DMS114 treated with DMSO at 0.1 percent for 48 hours (cell line): ENCODE measurements at regions not wholly inside any gene's neighbourhood (a gene's known extent, or its start where the extent isn't known, plus 50 kb on each side); places are given as distances from the start of the nearest gene placed in this dataset.
"Not testable (repeated sequence)": the region's sequence is repeated elsewhere in the genome, so short reads cannot be mapped to it uniquely, and the experiment has no call there.

ENCODE experiments used
- DNase-seq: peaks from one replicate; lab custom pipeline; 2025; ENCODE audit not compliant: unreplicated experiment; lab: John Stamatoyannopoulos, UW

DNA sequence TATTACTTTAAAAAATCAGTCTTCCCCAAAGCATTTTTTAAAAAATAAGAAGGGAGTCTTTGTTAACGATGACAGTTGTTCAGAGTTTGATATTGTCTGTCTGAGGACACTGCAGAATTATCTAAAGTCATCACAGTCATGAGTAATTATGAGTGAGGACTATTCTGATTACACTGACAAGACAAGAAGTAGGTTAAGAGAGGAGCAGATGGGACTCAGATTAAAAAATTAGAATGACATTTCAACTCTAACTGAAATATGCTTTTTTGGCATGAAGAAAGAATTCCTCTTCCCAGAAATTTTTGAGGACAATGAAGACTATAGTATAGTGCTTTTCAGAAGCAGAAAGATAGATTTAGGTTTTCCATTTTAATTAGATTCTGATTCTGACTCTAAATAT is 456.5 kb downstream of the EPHA7 start:
- DNase-seq, result no peak

DNA sequence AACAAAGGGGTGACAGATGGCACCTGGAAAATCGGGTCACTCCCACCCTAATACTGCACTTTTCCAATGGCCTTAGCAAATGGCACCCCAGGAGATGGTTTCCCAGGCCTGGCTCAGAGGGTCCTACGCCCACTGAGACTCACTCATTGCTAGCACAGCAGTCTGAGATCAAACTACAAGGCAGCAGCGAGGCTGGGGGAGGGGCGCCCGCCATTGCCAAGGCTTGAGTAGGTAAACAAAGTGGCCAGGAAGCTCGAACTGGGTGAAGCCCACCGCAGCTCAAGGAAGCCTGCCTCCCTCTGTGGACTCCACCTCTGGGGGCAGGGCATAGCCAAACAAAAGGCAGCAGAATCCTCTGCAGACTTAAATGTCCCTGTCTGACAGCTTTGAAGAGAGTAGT is 467.2 kb downstream of the EPHA7 start:
- not testable (repeated sequence) for DNase-seq

DNA sequence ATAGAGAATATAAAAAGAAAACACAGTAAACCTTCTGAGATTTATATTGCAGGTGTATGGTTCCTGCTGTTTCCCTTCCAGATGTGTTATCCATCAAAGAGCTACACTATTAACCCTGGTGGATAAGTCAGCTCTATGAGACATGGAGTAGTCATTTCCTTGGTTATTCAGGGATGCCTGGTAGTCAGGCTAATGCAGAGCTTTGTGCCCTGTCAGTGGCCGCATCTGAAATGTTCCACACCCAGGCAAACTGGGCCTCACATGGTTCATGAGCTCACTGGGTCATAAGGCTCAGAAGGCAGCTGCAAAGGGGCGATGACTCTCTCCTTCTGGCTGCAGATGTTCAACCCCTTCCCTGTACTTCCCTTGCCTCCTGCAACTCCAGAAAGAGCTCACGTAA is 473.6 kb downstream of the EPHA7 start:
- no peak for DNase-seq

DNA sequence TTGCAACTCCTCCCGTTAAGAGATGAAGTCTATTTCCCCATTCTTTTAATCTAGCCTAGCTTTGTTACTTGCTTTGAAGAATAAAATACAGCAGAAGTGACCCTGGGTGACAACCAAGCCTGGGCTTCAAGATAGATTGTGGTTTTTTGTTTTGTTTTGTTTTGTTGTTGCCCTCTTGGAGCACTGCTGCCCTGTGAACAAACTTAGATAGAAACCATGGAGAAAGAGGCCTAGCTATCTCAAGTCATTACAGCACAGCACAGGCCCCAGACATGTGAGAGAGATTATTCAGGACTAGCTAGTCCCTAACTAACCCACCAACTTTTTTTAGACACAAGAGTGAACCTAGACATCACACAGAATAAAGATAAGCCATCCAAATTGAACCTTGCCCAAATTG is 475.2 kb downstream of the EPHA7 start:
- DNase-seq, result no peak

DNA sequence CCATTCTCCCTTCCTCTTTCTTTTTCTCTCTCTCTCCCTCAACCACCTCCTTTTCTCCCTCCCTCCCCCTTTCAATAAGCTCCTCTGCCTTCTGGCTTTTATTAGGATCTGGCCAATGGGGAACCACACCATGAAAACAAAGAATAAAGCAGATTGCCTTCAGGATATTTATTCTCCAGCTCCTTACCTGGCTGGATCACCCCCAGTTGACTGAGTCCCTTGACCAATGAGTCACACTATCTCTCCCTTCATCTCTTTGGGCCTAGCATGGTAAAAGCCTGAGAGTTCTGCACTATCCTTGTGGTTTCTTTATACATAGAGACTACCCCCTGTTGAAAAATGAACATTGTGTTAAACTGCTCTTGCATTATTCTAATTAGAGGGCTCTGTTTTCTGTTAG is 476.8 kb downstream of the EPHA7 start:
- DNase-seq, result no peak

DNA sequence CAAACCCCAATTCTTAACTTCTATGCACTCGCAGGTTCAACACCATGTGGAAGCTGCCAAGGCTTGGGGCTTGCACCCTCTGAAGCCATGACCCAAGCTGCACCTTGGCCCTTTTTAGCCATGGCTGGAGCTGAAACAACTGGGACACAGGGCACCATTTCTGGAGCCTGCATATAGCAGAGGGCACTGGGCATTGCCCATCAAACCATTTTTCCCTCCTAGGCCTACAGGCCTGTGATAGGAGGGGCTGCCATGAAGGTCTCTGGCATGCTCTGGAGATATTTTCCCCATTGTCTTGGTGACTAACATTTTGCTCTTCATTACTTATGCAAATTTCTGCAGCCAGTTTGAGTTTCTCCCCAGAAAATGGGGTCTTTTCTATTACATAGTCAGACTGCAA is 484.7 kb downstream of the EPHA7 start:
- no peak for DNase-seq

DNA sequence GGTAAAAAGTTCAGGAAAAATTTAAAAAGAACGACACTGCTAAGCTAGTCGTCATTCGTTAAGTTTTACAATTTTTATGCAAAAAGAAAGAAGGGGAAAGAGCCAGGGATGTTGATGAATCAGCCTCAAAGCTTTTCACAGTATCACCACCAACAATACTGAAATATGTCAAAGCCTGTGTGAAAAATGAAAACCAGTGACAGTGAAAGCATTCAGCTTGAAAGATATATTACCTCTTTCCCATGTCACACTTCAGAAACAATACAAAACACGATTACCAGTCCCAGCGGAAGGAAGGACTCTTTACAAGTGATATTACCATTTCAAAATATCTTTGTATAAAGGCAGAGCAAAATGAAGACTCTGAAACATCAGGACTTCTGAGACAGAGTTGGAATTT is 489.2 kb downstream of the EPHA7 start:
- DNase-seq, result no peak

DNA sequence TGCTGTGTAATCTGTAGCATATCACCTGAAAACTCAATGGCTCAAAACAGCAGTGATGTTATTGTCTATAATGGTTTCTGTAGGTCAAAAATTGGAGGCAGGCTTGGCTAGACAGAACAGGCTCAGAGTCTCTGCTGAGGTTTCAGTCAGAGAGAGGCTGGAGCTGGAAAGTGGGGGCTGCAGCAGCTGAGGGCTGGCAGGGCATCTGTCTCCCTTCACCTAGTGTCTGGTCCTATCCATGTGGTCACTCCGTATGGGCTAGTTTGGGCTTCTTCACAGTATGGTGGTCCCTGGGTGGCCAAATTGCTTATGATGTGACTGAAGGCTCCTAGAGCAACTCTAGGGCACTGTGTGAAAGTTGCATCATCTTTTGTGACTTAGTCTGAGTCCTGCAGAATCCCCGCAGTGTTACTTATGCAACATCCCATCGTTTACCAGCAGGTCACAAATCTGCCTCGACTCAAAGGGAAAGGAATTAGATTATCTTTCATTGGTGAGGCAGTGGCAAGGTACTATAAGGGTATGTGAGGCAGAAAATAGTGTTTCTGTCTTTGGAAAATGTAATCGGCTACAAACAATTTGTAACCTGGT is 497.0 kb downstream of the EPHA7 start:
- no peak for DNase-seq

DNA sequence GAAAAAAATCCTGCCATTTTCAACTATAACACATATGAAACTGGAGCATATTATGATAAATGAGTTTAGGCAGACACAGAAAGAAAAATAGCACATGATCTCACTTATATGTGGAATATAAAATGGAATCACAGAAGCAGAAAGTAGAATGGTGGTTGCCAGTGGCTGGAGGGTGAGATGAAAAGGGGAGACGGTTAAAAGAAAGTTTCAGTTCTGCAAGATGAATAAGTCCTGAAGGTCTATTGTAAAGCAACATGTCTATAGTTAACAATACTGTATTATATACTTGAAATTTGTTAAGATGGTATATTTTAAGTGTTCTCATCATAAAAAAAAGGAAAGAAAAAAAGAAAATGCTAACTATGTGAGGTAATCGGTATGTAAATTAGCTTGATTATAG is 503.9 kb downstream of the EPHA7 start:
- DNase-seq, result no peak

DNA sequence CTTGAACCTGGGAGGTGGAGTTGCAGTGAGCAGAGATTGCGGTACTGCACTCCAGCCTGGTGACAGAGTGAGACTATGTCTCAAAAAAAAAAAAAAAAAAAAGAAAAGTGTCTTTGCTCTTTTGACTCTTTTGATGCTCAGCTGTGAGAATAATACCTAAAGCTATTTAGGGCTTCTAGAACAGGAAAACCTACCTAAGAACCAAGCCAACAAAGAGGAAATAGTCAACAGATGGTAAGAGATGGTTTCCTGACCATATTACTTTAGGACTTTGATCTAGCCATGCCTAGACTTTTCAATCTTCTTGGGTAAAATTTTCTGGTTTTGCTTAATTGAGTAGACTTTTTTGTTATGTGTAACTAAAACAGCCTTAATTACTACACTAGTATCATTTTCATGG is 508.1 kb downstream of the EPHA7 start:
- DNase-seq, result no peak

DNA sequence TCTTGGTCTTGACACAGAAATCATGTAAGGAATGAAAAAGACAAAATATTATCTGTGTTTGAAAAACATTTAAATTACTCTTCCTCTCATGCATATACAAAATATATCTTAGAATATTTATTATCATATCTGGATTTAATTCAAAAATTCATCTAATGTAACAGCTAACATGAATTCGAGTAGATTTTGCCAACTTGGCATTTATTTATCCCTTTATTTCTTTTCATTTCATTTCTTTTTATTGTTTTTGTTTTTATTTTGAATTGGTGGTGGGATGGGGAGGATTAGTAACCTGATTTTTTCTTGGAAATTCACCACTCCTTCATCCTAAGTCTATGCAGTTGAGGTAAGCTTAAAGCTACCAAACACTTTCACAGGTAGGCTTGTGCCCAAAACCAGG is 508.7 kb downstream of the EPHA7 start:
- DNase-seq, result no peak

DNA sequence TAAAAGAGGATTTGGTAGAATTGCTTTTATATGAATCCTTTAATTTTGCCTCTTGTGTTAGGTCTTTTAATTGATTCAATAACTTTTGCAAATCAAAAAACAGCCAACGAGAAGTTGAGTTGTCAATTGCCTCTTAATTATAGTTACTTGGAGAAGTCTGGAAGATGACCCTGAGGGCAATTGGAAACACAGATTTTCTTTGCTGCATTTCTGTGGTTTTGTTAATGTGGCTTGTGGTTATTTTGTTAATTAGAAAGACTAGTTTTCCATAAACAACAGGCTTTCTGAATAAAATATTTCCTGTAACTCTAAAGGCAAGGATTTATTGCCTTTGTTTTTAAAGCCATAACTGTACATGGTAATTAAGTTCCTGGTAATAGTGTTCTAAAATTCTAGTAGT is 513.0 kb downstream of the EPHA7 start:
- DNase-seq, result no peak

DNA sequence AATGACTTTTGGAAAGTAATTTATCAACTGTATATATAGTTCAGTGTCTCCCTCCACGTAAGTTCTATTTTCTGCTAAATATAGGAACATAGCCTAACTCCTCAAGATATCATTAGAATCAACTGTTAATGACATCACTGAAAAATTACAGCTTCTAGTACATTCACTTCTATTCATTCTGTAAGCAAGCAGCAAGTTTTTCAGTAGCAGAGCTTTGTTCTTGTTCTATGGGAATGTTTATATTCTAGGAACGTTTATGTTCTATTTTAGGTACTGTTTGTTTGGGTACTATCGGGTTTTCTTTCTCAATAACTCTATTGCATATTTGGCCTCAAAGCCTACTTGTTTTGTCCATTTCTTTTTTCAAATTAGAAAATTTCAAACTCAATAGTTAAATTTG is 525.6 kb downstream of the EPHA7 start:
- no peak for DNase-seq

DNA sequence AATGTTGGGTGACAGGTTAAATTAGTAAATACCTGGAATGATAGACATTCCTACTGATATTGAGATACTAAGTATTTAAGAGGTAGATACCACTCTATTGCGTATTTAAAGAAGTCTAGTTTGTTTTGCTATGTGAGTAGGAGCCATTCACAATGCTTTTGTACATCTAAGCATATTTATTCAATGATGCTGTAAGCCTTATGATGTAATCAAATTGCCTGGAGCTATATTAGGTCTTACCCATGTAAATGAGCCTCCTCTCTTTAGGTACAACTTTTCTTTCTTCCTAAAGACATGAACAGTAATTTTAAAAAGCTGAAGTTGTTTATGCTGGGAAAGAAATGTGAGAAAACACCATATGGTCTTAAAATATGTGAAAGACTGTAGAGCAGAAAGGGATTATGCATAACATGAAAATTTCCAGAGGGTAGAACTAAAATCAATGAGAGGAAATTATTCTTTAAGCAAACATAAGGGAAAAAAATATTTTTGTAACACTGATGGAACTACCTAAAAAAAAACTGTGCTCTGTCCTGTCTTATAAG is 526.7 kb downstream of the EPHA7 start:
- no peak for DNase-seq

DNA sequence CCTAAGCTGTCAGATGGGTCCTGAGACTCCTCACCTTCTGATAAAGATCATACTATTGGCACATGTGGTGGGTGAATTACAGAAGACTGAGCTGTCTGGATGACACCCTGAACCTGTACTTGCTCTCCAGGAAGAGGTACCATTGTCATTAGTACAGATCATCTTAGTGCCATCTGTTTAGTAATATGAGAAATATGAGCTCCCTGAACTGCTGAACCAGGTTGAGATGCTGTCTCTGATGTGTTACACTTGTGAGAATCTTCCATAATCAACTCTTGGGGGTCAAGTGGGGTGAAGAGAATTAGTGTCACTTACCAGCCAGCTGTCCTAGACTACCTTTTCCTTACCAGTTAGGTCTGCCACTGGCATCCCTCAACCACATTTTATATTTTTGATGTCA is 531.0 kb downstream of the EPHA7 start:
- DNase-seq, result no peak

DNA sequence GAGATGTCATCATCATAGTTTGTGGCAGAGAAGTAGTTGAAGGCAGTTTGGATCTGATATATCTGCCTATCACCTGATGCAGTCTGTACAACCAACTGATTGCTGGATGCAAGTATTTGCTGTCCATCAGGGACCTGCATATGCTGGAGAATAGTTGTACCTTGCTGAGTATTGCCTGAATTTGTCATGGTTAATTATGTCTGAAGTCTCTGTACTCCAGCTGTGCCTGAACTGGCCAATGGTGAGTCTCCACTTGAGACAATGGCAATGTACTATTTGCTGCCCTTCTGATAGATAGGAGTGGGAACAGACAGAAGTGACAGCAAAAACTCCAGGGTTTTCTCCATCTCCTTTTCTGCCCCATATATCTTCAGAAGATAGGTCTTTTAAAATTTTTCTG is 531.5 kb downstream of the EPHA7 start:
- no peak for DNase-seq

DNA sequence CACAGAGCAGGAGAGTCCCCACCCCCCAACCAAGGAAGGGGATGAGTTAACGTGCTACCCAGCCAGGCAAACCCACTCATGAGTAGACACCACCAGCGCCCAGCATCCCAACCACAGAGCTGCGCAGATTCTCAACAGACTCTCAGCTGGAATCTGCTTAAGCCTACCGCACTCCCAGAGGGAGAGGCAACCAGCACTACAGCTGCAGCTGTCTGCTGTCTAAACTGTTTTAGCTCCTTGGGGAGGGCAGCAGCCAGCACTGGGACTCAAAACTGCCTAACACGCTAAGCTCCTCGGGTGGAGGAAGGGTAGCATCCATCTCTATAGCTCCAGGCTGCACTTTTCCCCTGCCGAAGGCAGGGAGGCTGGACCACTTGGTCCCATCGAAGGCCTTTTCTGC is 539.8 kb downstream of the EPHA7 start:
- DNase-seq, result no peak

DNA sequence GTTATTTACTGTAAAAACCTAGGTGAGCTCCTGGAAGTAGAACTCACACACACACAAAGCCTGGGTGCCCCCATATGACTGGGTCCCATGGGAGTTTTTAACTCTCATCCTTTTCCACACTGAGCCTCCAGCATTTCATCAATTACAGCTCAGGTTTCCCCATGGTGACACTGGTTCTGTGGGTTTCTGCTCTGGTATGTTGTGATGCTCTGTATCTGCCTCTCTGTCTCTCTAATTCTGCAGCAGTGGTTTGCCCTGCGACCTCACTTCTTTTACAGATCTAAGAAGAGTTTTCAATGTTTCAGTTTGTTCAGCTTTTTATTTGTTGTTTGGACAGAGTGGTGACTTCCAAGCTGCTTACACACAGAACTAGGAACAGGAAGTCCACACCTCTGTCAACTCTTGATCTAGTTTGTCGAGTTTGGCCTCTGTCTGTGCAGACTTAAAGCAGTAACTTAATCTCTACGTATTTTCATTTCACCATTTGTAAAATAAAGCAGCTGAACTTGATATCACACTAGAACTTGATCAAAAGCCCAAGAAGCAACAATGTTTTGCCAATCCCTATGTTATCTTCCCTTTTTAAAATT is 554.3 kb downstream of the EPHA7 start:
- no peak for DNase-seq

DNA sequence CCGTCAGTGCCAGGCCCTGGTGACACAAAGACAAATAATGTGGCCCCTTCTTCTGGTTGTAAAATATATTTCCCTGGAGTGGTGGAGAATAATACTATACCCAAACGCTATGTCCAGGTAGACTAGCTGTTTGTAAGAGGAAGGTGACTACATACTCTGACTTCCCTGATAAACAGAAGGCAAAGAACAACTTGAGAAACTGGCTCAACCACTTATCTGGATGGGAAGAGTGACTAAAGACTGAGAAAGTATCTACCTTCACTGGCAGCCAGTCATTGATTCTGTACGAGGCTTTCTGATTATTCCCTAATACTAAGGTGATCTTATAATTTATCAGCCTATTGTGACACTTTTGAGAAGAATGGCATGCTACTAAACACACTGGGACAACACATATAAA is 569.7 kb downstream of the EPHA7 start:
- DNase-seq, result no peak

DNA sequence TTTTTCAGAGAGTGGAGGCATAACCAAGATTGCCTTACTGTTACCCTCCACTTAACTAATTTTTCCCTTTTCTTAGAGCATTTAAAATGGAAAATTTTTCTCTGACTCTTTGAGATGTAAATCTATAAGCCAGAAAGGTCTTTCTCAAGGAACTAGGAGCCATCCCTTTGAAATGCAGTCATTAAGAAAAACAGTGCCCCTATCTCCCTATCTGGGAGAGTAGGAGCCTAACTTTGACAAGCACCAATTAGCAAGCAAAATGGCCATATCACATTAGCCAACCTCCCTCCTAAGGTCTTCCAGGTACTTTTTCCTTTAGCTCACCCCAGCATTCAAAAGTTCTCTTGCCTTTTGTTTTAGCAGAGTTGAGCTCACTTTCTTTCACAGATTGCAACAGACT is 570.5 kb downstream of the EPHA7 start:
- DNase-seq, result no peak

DNA sequence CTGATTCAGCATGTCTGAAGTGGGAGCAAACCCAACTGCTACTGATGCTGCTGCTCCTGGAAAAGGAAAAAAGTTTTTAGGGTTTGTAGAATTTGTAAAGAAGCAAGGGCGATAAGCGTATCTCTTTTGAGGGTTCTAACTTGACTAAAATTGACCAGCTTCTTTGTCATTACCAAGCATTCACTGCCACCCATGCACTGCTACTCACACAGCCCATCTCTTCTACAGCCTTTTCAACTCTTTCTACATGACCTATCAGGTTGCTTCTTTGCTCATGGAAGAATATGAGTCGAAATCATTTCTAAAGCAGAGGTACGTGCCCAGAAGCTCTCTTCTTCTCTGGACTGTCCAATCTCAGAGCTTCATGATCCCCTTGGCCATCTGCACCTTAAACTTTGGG is 570.9 kb downstream of the EPHA7 start:
- DNase-seq, result no peak

DNA sequence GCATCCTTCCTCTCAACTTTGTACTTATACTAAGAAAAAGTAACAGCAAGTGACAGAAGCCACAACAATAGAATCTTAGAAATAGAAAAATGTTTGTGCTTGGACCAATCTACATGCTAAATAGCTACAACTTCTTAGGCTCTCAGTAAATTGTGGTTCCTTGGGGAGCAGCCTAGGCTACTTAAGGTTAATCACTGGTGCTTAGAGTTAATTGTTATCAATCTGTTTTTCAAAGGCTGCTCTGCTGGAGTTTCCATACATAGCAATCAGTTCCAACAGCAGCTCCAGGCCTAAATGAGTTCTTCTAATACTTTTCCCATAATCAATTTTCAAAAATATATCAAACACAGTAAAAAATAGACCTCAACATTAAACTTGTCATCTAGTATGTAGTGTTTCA is 571.4 kb downstream of the EPHA7 start:
- DNase-seq, result no peak

DNA sequence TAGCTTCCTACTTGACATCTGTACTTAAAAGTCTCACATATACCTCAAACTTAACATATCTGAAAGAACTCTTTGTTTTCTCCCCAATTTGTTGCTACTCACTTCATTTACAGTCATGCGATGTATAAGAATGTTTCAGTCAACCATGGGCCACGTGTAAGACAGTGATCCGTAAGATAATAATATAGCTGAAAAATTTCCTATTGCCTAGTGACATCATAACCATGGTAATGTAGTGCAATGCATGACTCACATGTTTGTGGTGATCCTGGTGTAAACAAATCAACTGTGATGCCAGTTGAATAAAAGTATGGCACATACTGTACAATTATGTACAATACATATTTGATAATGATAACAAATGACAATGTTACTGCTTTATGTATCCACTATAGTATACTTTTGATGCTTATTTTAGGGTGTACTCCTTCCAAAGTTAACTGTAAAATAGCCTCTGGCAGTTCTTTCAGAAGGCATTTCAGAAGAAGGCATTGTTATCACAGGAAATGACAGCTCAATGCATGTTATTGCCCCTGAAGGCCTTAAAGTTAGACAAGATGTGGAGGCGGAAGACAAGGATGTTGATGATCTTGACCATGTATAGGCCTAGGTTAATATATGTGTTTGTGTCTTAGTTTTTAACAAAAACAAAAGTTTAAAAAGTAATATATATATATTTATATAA is 579.0 kb downstream of the EPHA7 start:
- no peak for DNase-seq
